GM18499 (cell line): ENCODE measurements at regions not wholly inside any gene's neighbourhood (a gene's known extent, or its start where the extent isn't known, plus 50 kb on each side); places are given as distances from the start of the nearest gene placed in this dataset.

Source experiments
- ATAC-seq: cut with Tn5 transposase; IDR thresholded peaks from one replicate; pipeline ENCODE4 v1.9.1; 2021; ENCODE audit warnings: moderate number of reproducible peaks; ENCODE audit not compliant: insufficient read depth, unreplicated experiment

GRCh38 chrX:22634083-22634482 is 361.4 kb downstream of the CBLL2 start:
- ATAC-seq, result no peak

- ATAC-seq, result no peak
These were observed 362.0 kb downstream of the CBLL2 start for GRCh38 chrX:22634751-22635150.

- no peak for ATAC-seq
These were observed 351.5 kb upstream of the DDX53 start for GRCh38 chrX:22648281-22648680.

GRCh38 chrX:22650691-22651090 is 349.1 kb upstream of the DDX53 start:
- ATAC-seq, result no peak

- ATAC-seq, result no peak
These were observed 347.2 kb upstream of the DDX53 start for GRCh38 chrX:22652596-22652995.

GRCh38 chrX:22660756-22661155 is 339.0 kb upstream of the DDX53 start:
- ATAC-seq, result no peak

GRCh38 chrX:22662776-22663175 is 337.0 kb upstream of the DDX53 start:
- ATAC-seq, result no peak

GRCh38 chrX:22664826-22665225 is 334.9 kb upstream of the DDX53 start:
- ATAC-seq, result no peak

GRCh38 chrX:22665818-22666217 is 333.9 kb upstream of the DDX53 start:
- no peak for ATAC-seq

- ATAC-seq, result no peak
These were observed 333.3 kb upstream of the DDX53 start for GRCh38 chrX:22666441-22666840.

GRCh38 chrX:22674932-22675331 is 324.8 kb upstream of the DDX53 start:
- ATAC-seq, result no peak

- no peak for ATAC-seq
These were observed 313.6 kb upstream of the DDX53 start for GRCh38 chrX:22686138-22686541.

GRCh38 chrX:22689290-22689689 is 310.5 kb upstream of the DDX53 start:
- no peak for ATAC-seq

- ATAC-seq, result no peak
These were observed 309.6 kb upstream of the DDX53 start for GRCh38 chrX:22690116-22690515.

GRCh38 chrX:22691966-22692565 is 307.7 kb upstream of the DDX53 start:
- ATAC-seq, result no peak

GRCh38 chrX:22698151-22698550 is 301.6 kb upstream of the DDX53 start:
- ATAC-seq, result no peak

- ATAC-seq, result no peak
These were observed 300.1 kb upstream of the DDX53 start for GRCh38 chrX:22699581-22700091.

- ATAC-seq, result no peak
These were observed 286.8 kb upstream of the DDX53 start for GRCh38 chrX:22712942-22713341.

GRCh38 chrX:22730542-22730941 is 269.2 kb upstream of the DDX53 start:
- ATAC-seq, result no peak

GRCh38 chrX:22737541-22737940 is 262.2 kb upstream of the DDX53 start:
- ATAC-seq, result no peak

GRCh38 chrX:22739276-22739675 is 260.5 kb upstream of the DDX53 start:
- no peak for ATAC-seq

GRCh38 chrX:22740836-22741235 is 258.9 kb upstream of the DDX53 start:
- ATAC-seq, result no peak

- no peak for ATAC-seq
These were observed 257.6 kb upstream of the DDX53 start for GRCh38 chrX:22742174-22742573.
